Panc1 (cell line): ENCODE measurements at regions not wholly inside any gene's neighbourhood (a gene's known extent, or its start where the extent isn't known, plus 50 kb on each side); places are given as distances from the start of the nearest gene placed in this dataset.

Experiments used
- ATAC-seq: fragments of 200-7000 bp; cut with Tn5 transposase; 2 replicates; pipeline ENCODE4 v1.9.1; 2020; ENCODE audit warnings: mild to moderate bottlenecking, moderate library complexity
- BruUV-seq: library from RNA; stranded (reverse); fragments of 400-500 nt; replicated peaks from 2 replicates; lab custom pipeline; 2021; lab: Mats Ljungman, UMichigan
- CTCF ChIA-PET: fragments of 300-600 bp; sonication (Branson Sonifier 250); formaldehyde crosslinking; loops from one replicate; lab custom pipeline; 2022; ENCODE audit warnings: antibody characterized with exemption; lab: Charles Lee
- POLR2A ChIA-PET: fragments of 300-600 bp; sonication (Branson Sonifier 250); formaldehyde crosslinking; loops from one replicate; lab custom pipeline; 2022; ENCODE audit warnings: antibody characterized with exemption; lab: Charles Lee
- DNase-seq: peaks from one replicate; pipeline ENCODE4 v3.0.0-alpha.2; 2010; ENCODE audit warnings: low read depth, low spot score
- H3K27ac ChIP-seq: 2 replicates; pipeline ENCODE4 v1.5.1; 2011; ENCODE audit warnings: mild to moderate bottlenecking, low read length, inconsistent platforms
- H3K27me3 ChIP-seq: fragments of 200-500 bp; sonication (Bioruptor generic); 2 replicates; pipeline ENCODE4 v1.6.0; 2014; ENCODE audit warnings: low read length, inconsistent platforms; ENCODE audit not compliant: control insufficient read depth, insufficient read depth
- H3K36me3 ChIP-seq: fragments of 200-500 bp; sonication (Bioruptor generic); 2 replicates; pipeline ENCODE4 v1.5.1; 2014; ENCODE audit warnings: inconsistent platforms, mild to moderate bottlenecking, low read length, moderate library complexity; ENCODE audit not compliant: control insufficient read depth, insufficient read depth
- H3K4me1 ChIP-seq: 2 replicates; pipeline ENCODE4 v1.5.1; 2011; ENCODE audit warnings: inconsistent platforms, mild to moderate bottlenecking, low read length, moderate library complexity; ENCODE audit not compliant: control insufficient read depth, insufficient read depth
- H3K4me3 ChIP-seq, 2 experiments: 2 replicates each; pipeline ENCODE4 v1.5.1; 2011 to 2012; ENCODE audit warnings: low read depth in 2 of 2, low read length in 2 of 2, mild to moderate bottlenecking in 2 of 2, inconsistent platforms in 1 of 2, moderate library complexity in 1 of 2
- H3K9me3 ChIP-seq: fragments of 200-500 bp; sonication (Bioruptor generic); 2 replicates; pipeline ENCODE4 v1.5.1; 2014; ENCODE audit warnings: low read depth, mild to moderate bottlenecking, inconsistent platforms, low read length, moderate library complexity; ENCODE audit not compliant: control insufficient read depth, insufficient read depth
- CTCF ChIP-seq: fragments of 450-650 bp; IDR thresholded peaks from 2 replicates; pipeline ENCODE4 v1.5.1; 2017; ENCODE audit warnings: mild to moderate bottlenecking
- POLR2AphosphoS5 ChIP-seq: IDR thresholded peaks from 2 replicates; pipeline ENCODE4 v1.6.1; 2012; ENCODE audit warnings: mild to moderate bottlenecking, low read depth, low read length, moderate library complexity
- SIN3A ChIP-seq: IDR thresholded peaks from 2 replicates; pipeline ENCODE4 v1.6.1; 2012; ENCODE audit warnings: low read depth, mild to moderate bottlenecking, low read length, moderate library complexity, borderline replicate concordance; ENCODE audit not compliant: insufficient read depth
- TCF7L2 ChIP-seq: IDR thresholded peaks from 2 replicates; pipeline ENCODE4 v1.6.1; 2011; ENCODE audit warnings: mild to moderate bottlenecking, low read depth, low read length, inconsistent platforms
- in situ Hi-C: cut with HindIII; loops from 2 replicates; pipeline ENCODE4 v1.10.0; 2016; ENCODE audit warnings: low sequenced_read_pairs, low pct_unique_long_range_greater_than_20kb
- intact Hi-C: fragments of 100-400 bp; cut with micrococcal nuclease; formaldehyde crosslinking; loops from one replicate; pipeline ENCODE4 v1.10.0; 2022; ENCODE audit not compliant: unreplicated experiment
- TF ChIP-seq, protein P1 (sequence below), 2 experiments: IDR thresholded peaks; 2 replicates each; pipeline ENCODE4 v1.6.1; 2011 to 2012; ENCODE audit warnings: low read depth in 2 of 2, control low read depth in 1 of 2, low read length in 1 of 2, mild to moderate bottlenecking in 1 of 2, moderate library complexity in 1 of 2; ENCODE audit not compliant: insufficient read depth in 1 of 2

GRCh38 chr10:129258283-129258923 lies 208.6 kb upstream of the MGMT start:
- Histone ChIP-seq H3K36me3 (no peaks in the 10 kb centered on the region), H3K27me3 (no peaks in the 10 kb centered on the region), H3K4me3 (no peak overlapping the region), H3K9me3 (no peaks in the 10 kb centered on the region), H3K4me1 (no peaks in the 10 kb centered on the region), H3K27ac (no peak overlapping the region)
- no peak for ATAC-seq
- ChIA-PET POLR2A (no interaction called here), CTCF (no interaction called here)
- BruUV-seq: no TSS peak
- TF ChIP-seq SIN3A (no peak), CTCF (no peak), POLR2AphosphoS5 (no peak), TCF7L2 (no peak)
- TF ChIP-seq, protein P1, sequence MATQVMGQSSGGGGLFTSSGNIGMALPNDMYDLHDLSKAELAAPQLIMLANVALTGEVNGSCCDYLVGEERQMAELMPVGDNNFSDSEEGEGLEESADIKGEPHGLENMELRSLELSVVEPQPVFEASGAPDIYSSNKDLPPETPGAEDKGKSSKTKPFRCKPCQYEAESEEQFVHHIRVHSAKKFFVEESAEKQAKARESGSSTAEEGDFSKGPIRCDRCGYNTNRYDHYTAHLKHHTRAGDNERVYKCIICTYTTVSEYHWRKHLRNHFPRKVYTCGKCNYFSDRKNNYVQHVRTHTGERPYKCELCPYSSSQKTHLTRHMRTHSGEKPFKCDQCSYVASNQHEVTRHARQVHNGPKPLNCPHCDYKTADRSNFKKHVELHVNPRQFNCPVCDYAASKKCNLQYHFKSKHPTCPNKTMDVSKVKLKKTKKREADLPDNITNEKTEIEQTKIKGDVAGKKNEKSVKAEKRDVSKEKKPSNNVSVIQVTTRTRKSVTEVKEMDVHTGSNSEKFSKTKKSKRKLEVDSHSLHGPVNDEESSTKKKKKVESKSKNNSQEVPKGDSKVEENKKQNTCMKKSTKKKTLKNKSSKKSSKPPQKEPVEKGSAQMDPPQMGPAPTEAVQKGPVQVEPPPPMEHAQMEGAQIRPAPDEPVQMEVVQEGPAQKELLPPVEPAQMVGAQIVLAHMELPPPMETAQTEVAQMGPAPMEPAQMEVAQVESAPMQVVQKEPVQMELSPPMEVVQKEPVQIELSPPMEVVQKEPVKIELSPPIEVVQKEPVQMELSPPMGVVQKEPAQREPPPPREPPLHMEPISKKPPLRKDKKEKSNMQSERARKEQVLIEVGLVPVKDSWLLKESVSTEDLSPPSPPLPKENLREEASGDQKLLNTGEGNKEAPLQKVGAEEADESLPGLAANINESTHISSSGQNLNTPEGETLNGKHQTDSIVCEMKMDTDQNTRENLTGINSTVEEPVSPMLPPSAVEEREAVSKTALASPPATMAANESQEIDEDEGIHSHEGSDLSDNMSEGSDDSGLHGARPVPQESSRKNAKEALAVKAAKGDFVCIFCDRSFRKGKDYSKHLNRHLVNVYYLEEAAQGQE (IDR thresholded peaks at IDR 0.05; ENCODE audit: insufficient read depth in 1 of 2, low read depth in 2 of 2, low read length in 1 of 2): no peak
- in situ Hi-C loops: no loop called here
- intact Hi-C loops: no loop called here
- no peak for DNase-seq

DNA sequence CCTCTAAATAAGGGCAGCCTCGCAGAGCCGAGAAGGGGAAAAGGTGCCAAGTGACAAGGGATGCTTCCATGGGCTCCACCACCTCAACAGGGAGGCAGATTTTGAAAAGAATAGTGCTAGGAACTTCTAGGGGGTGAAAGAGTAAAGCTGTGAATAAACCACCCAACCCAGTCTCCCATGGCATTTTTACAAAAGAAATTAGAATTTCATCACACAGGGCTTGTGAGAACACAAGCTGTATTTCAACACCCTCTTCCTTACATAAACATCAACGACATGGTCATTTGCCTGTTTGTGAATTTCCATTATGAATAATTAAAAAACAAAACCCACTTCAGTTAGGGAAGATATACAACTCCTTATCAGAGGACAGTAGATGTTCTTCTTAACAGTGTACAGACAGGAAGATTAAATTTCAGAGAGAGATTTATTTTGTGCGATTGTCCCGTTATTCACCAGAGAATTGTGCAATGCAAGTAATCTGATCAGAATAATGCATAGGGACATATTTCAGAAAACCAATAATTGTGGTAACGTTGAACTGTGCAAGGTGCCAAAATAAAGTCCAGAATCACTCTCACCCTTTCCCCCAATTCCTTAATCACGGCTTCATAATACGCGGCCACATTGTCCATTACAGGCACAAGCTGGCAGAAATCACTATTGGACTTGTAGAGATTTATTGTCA lies 207.8 kb upstream of the MGMT start:
- POLR2A ChIA-PET: no interaction called here
- Histone ChIP-seq H3K27me3 (no peaks in the 10 kb centered on the region), H3K4me3 (no peak overlapping the region), H3K4me1 (no peaks in the 10 kb centered on the region), H3K36me3 (no peaks in the 10 kb centered on the region), H3K9me3 (no peaks in the 10 kb centered on the region), H3K27ac (no peak overlapping the region)
- no peak for DNase-seq
- no peak for ATAC-seq
- in situ Hi-C loops (no loop called here), intact Hi-C loops (no loop called here)
- TF ChIP-seq, protein P1 (IDR thresholded peaks at IDR 0.05; ENCODE audit: insufficient read depth in 1 of 2, low read depth in 2 of 2, low read length in 1 of 2): no peak
- no peak for TF ChIP-seq CTCF
- no peak for TF ChIP-seq TCF7L2
- TF ChIP-seq POLR2AphosphoS5: no peak
- no peak for TF ChIP-seq SIN3A
- BruUV-seq: no TSS peak
- CTCF ChIA-PET: no interaction called here
